Astrocyte (in vitro differentiated cells and primary cell): ENCODE measurements at regions not wholly inside any gene's neighbourhood (a gene's known extent, or its start where the extent isn't known, plus 50 kb on each side); places are given as distances from the start of the nearest gene placed in this dataset.

Experiments used
- EZH2 ChIP-seq: IDR thresholded peaks from 2 replicates; pipeline ENCODE4 v1.6.1; 2012; ENCODE audit warnings: mild to moderate bottlenecking, low read length, inconsistent platforms; ENCODE audit not compliant: insufficient read depth
- TF ChIP-seq, protein P1 (sequence below): IDR thresholded peaks from 2 replicates; pipeline ENCODE4 v1.5.1; 2011; ENCODE audit warnings: low read depth, mild to moderate bottlenecking, inconsistent platforms, low read length, moderate library complexity; ENCODE audit not compliant: insufficient read depth

DNA sequence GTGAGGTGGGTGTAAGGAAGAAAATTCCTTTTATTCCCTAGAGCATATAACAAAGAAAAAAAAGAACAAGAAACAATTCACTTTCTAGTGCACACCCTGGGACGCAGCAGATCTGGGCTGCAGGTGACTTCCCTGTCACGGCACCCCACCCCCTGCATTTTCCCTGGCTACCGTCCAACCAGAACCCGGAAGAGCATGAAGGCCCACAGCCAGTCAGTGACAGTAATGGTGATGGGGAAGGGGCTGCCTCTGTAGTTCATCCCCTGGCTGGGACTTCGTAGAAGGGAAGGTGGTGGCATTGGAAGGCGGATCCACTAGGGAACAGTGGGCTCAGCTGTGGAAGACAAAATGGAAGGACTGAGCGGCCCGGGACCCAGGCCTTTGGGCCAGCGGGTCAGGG is 236.7 kb downstream of the BUB3 start:
- TF ChIP-seq, protein P1, sequence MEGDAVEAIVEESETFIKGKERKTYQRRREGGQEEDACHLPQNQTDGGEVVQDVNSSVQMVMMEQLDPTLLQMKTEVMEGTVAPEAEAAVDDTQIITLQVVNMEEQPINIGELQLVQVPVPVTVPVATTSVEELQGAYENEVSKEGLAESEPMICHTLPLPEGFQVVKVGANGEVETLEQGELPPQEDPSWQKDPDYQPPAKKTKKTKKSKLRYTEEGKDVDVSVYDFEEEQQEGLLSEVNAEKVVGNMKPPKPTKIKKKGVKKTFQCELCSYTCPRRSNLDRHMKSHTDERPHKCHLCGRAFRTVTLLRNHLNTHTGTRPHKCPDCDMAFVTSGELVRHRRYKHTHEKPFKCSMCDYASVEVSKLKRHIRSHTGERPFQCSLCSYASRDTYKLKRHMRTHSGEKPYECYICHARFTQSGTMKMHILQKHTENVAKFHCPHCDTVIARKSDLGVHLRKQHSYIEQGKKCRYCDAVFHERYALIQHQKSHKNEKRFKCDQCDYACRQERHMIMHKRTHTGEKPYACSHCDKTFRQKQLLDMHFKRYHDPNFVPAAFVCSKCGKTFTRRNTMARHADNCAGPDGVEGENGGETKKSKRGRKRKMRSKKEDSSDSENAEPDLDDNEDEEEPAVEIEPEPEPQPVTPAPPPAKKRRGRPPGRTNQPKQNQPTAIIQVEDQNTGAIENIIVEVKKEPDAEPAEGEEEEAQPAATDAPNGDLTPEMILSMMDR: no peak
- TF ChIP-seq EZH2: no peak
